ENCODE measurements at regions not wholly inside any gene's neighbourhood (a gene's known extent, or its start where the extent isn't known, plus 50 kb on each side); places are given as distances from the start of the nearest gene placed in this dataset.

- H3K4me1 ChIP-seq (ENCODE audit: control insufficient read depth, insufficient read depth, low read length), result no peaks in the 10 kb centered on the region
- no TSS peak for BruUV-seq (replicated peaks)
- intact Hi-C loops (cut with micrococcal nuclease; ENCODE audit: unreplicated experiment), result no loop called here
- ChIA-PET POLR2A (no interaction called here), CTCF (no interaction called here), SMC1A (ENCODE audit: uncharacterized antibody, unreplicated experiment) (no interaction called here), RAD21 (ENCODE audit: unreplicated experiment) (no interaction called here)
- no peak overlapping the region for H3K4me3 ChIP-seq
- no peak overlapping the region for H3K4me2 ChIP-seq (ENCODE audit: control insufficient read depth, insufficient read depth)
- WGBS (ENCODE audit: insufficient coverage, insufficient replicate concordance, low lambda C conversion rate, missing lambda C conversion rate), result 58% methylated on average over 7 of the region's 7 CpGs
- no peaks in the 10 kb centered on the region; the same call in 2 of the 3 replicates for H3K9me3 ChIP-seq (replicated peaks; ENCODE audit: control insufficient read depth, insufficient read depth, low read length)
- H3K27ac ChIP-seq (ENCODE audit: control insufficient read depth, insufficient read depth), result no peak overlapping the region
- no peak overlapping the region for H2AFZ ChIP-seq (ENCODE audit: control insufficient read depth, low read depth, low read length)
- in situ Hi-C loops (cut with MboI), result no loop called here
- H3K36me3 ChIP-seq (ENCODE audit: control insufficient read depth in 2 of 2, insufficient read depth in 2 of 2, low read length in 1 of 2), result no peaks in the 10 kb centered on the region
- ATAC-seq (no peak), FAIRE-seq (no peak), DNase-seq (ENCODE audit: low read depth, low spot score) (no peak)
- H3K27me3 ChIP-seq (replicated peaks in 1 of 2; ENCODE audit: control insufficient read depth in 2 of 2, insufficient read depth in 2 of 2, low read length in 1 of 2), result no peaks in the 10 kb centered on the region; a peak in 1 of 4 replicates
- no peaks in the 10 kb centered on the region for H4K20me1 ChIP-seq (ENCODE audit: control insufficient read depth, insufficient read depth)
- H3K9ac ChIP-seq (ENCODE audit: control insufficient read depth, insufficient read depth, low read length), result no peak overlapping the region
- no peaks in the 10 kb centered on the region for H3K79me2 ChIP-seq (ENCODE audit: control insufficient read depth, insufficient read depth, low read length)
- TF ChIP-seq POLR2AphosphoS2 (IDR thresholded peaks at IDR 0.05; ENCODE audit: low read depth, low read length) (no peak), ATF7 (IDR thresholded peaks at IDR 0.05; ENCODE audit: low read depth) (no peak), TAF1 (IDR thresholded peaks at IDR 0.05; ENCODE audit: borderline replicate concordance, low read depth, low read length) (no peak), HDGF (IDR thresholded peaks at IDR 0.05) (no peak), HCFC1 (IDR thresholded peaks at IDR 0.05; ENCODE audit: low read length) (no peak), EP300 (IDR thresholded peaks at IDR 0.05; ENCODE audit: borderline replicate concordance in 1 of 2, control insufficient read depth in 1 of 2, low read depth in 2 of 2, low read length in 2 of 2) (no peak), SRF (IDR thresholded peaks at IDR 0.05; ENCODE audit: low read depth in 2 of 2, low read length in 2 of 2) (no peak), HSF1 (IDR thresholded peaks at IDR 0.05; ENCODE audit: low read depth, low read length) (no peak), CBFB (IDR thresholded peaks at IDR 0.05; ENCODE audit: low read depth) (no peak), MAX (IDR thresholded peaks at IDR 0.05; ENCODE audit: low read depth, low read length) (no peak), SIN3A (IDR thresholded peaks at IDR 0.05; ENCODE audit: low read depth, low read length) (no peak)
- TF ChIP-seq, protein P1, sequence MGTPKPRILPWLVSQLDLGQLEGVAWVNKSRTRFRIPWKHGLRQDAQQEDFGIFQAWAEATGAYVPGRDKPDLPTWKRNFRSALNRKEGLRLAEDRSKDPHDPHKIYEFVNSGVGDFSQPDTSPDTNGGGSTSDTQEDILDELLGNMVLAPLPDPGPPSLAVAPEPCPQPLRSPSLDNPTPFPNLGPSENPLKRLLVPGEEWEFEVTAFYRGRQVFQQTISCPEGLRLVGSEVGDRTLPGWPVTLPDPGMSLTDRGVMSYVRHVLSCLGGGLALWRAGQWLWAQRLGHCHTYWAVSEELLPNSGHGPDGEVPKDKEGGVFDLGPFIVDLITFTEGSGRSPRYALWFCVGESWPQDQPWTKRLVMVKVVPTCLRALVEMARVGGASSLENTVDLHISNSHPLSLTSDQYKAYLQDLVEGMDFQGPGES (IDR thresholded peaks at IDR 0.05), result no peak
- TF ChIP-seq, protein P2, sequence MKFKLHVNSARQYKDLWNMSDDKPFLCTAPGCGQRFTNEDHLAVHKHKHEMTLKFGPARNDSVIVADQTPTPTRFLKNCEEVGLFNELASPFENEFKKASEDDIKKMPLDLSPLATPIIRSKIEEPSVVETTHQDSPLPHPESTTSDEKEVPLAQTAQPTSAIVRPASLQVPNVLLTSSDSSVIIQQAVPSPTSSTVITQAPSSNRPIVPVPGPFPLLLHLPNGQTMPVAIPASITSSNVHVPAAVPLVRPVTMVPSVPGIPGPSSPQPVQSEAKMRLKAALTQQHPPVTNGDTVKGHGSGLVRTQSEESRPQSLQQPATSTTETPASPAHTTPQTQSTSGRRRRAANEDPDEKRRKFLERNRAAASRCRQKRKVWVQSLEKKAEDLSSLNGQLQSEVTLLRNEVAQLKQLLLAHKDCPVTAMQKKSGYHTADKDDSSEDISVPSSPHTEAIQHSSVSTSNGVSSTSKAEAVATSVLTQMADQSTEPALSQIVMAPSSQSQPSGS (IDR thresholded peaks at IDR 0.05; ENCODE audit: low read length), result no peak
- TF ChIP-seq, protein P3, sequence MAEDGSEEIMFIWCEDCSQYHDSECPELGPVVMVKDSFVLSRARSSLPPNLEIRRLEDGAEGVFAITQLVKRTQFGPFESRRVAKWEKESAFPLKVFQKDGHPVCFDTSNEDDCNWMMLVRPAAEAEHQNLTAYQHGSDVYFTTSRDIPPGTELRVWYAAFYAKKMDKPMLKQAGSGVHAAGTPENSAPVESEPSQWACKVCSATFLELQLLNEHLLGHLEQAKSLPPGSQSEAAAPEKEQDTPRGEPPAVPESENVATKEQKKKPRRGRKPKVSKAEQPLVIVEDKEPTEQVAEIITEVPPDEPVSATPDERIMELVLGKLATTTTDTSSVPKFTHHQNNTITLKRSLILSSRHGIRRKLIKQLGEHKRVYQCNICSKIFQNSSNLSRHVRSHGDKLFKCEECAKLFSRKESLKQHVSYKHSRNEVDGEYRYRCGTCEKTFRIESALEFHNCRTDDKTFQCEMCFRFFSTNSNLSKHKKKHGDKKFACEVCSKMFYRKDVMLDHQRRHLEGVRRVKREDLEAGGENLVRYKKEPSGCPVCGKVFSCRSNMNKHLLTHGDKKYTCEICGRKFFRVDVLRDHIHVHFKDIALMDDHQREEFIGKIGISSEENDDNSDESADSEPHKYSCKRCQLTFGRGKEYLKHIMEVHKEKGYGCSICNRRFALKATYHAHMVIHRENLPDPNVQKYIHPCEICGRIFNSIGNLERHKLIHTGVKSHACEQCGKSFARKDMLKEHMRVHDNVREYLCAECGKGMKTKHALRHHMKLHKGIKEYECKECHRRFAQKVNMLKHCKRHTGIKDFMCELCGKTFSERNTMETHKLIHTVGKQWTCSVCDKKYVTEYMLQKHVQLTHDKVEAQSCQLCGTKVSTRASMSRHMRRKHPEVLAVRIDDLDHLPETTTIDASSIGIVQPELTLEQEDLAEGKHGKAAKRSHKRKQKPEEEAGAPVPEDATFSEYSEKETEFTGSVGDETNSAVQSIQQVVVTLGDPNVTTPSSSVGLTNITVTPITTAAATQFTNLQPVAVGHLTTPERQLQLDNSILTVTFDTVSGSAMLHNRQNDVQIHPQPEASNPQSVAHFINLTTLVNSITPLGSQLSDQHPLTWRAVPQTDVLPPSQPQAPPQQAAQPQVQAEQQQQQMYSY (CRISPR knock-in tag; IDR thresholded peaks at IDR 0.05), result no peak
Measured at GRCh38 chr7:36017111-36017510, 135.9 kb upstream of the EEPD1 start.
